Neural cell (in vitro differentiated cells): ENCODE measurements at regions not wholly inside any gene's neighbourhood (a gene's known extent, or its start where the extent isn't known, plus 50 kb on each side); places are given as distances from the start of the nearest gene placed in this dataset.

Experiments used
- H2AFZ ChIP-seq: fragments of 200-600, 300-800 bp; sonication (generic), shearing (Covaris generic); 2 replicates; pipeline ENCODE4 v1.6.0; 2014; ENCODE audit warnings: low read depth, mild to moderate bottlenecking, antibody characterized with exemption, low read length, moderate library complexity
- H3F3A ChIP-seq: fragments of 200-600 bp; shearing (Covaris generic); 2 replicates; pipeline ENCODE4 v1.6.1; 2016; ENCODE audit warnings: mild to moderate bottlenecking, moderate library complexity, mixed read lengths, antibody characterized with exemption, low read length; ENCODE audit not compliant: insufficient read depth, poor library complexity, severe bottlenecking
- H3K27ac ChIP-seq: fragments of 200-600, 300-800 bp; sonication (generic), shearing (Covaris generic); 2 replicates; pipeline ENCODE4 v1.5.1; 2014; ENCODE audit warnings: mild to moderate bottlenecking, low read length, moderate library complexity
- H3K27me3 ChIP-seq: fragments of 300-800, 200-600 bp; sonication (generic), shearing (Covaris generic); 2 replicates; pipeline ENCODE4 v1.6.0; 2014; ENCODE audit warnings: mild to moderate bottlenecking, low read depth, low read length, moderate library complexity; ENCODE audit not compliant: insufficient read depth
- H3K36me3 ChIP-seq: fragments of 300-800, 200-600 bp; sonication (generic), shearing (Covaris generic); 2 replicates; pipeline ENCODE4 v1.5.1; 2014; ENCODE audit warnings: mild to moderate bottlenecking, antibody characterized with exemption, low read length, moderate library complexity; ENCODE audit not compliant: insufficient read depth
- H3K4me2 ChIP-seq: fragments of 300-800, 200-600 bp; sonication (generic), shearing (Covaris generic); 2 replicates; pipeline ENCODE4 v1.6.0; 2014; ENCODE audit warnings: mild to moderate bottlenecking, low read length
- H3K4me3 ChIP-seq: fragments of 300-800, 200-600 bp; sonication (generic), shearing (Covaris generic); 2 replicates; pipeline ENCODE4 v1.5.1; 2014; ENCODE audit warnings: mild to moderate bottlenecking, low read length, moderate library complexity
- H3K79me2 ChIP-seq: fragments of 200-600 bp; shearing (Covaris generic); replicated peaks from 2 replicates; pipeline ENCODE4 v1.6.0; 2014; ENCODE audit warnings: mild to moderate bottlenecking, low read length, moderate library complexity; ENCODE audit not compliant: insufficient read depth
- H3K9ac ChIP-seq: fragments of 300-800, 200-600 bp; sonication (generic), shearing (Covaris generic); 2 replicates; pipeline ENCODE4 v1.6.1; 2016; ENCODE audit warnings: mild to moderate bottlenecking, low read length, mixed read lengths
- H3K9me2 ChIP-seq: fragments of 200-600 bp; shearing (Covaris generic); 2 replicates; pipeline ENCODE4 v1.6.1; 2016; ENCODE audit warnings: mild to moderate bottlenecking, low read length, mixed read lengths; ENCODE audit not compliant: insufficient read depth
- H3K9me3 ChIP-seq: fragments of 200-600, 300-800 bp; sonication (generic), shearing (Covaris generic); 2 replicates; pipeline ENCODE4 v1.6.1; 2016; ENCODE audit warnings: mild to moderate bottlenecking, mixed run types, low read length, moderate library complexity, mixed read lengths
- H4K20me1 ChIP-seq: fragments of 200-600 bp; shearing (Covaris generic); 2 replicates; pipeline ENCODE4 v1.6.1; 2016; ENCODE audit warnings: mild to moderate bottlenecking, mixed run types; ENCODE audit not compliant: insufficient read depth
- EP300 ChIP-seq: fragments of 450-650 bp; conservative IDR thresholded peaks from 2 replicates; pipeline ENCODE4 v1.6.1; 2014; ENCODE audit warnings: antibody characterized with exemption, mild to moderate bottlenecking, moderate library complexity; ENCODE audit not compliant: poor library complexity, severe bottlenecking
- EZH2 ChIP-seq: fragments of 200-600, 300-800 bp; shearing (Covaris generic), sonication (generic); IDR thresholded peaks from 2 replicates; pipeline ENCODE4 v1.6.1; 2014; ENCODE audit warnings: antibody characterized with exemption, low read length, borderline replicate concordance, mild to moderate bottlenecking; ENCODE audit not compliant: insufficient read depth, poor library complexity, severe bottlenecking
- MXI1 ChIP-seq: fragments of 450-650 bp; conservative IDR thresholded peaks from 2 replicates; pipeline ENCODE4 v1.6.1; 2014; ENCODE audit warnings: antibody characterized with exemption, mild to moderate bottlenecking; ENCODE audit not compliant: poor library complexity, severe bottlenecking
- POLR2AphosphoS5 ChIP-seq: IDR thresholded peaks from 2 replicates; pipeline ENCODE4 v1.6.1; 2012
- RAD21 ChIP-seq: fragments of 450-650 bp; conservative IDR thresholded peaks from 2 replicates; pipeline ENCODE4 v1.6.1; 2014; ENCODE audit warnings: antibody characterized with exemption, mild to moderate bottlenecking, moderate library complexity
- SMC3 ChIP-seq: fragments of 450-650 bp; conservative IDR thresholded peaks from 2 replicates; pipeline ENCODE4 v1.6.1; 2014; ENCODE audit warnings: antibody characterized with exemption, mild to moderate bottlenecking, moderate library complexity; ENCODE audit not compliant: poor library complexity
- TAF1 ChIP-seq: IDR thresholded peaks from 2 replicates; pipeline ENCODE4 v1.6.1; 2012; ENCODE audit warnings: low read depth
- TF ChIP-seq, protein P1 (sequence below): fragments of 450-650 bp; IDR thresholded peaks from 2 replicates; pipeline ENCODE4 v1.5.1; 2014; ENCODE audit warnings: antibody characterized with exemption, mild to moderate bottlenecking, moderate library complexity; ENCODE audit not compliant: poor library complexity, severe bottlenecking
- TF ChIP-seq, protein P2 (sequence below): IDR thresholded peaks from 2 replicates; pipeline ENCODE4 v1.6.1; 2012; ENCODE audit warnings: borderline replicate concordance

DNA sequence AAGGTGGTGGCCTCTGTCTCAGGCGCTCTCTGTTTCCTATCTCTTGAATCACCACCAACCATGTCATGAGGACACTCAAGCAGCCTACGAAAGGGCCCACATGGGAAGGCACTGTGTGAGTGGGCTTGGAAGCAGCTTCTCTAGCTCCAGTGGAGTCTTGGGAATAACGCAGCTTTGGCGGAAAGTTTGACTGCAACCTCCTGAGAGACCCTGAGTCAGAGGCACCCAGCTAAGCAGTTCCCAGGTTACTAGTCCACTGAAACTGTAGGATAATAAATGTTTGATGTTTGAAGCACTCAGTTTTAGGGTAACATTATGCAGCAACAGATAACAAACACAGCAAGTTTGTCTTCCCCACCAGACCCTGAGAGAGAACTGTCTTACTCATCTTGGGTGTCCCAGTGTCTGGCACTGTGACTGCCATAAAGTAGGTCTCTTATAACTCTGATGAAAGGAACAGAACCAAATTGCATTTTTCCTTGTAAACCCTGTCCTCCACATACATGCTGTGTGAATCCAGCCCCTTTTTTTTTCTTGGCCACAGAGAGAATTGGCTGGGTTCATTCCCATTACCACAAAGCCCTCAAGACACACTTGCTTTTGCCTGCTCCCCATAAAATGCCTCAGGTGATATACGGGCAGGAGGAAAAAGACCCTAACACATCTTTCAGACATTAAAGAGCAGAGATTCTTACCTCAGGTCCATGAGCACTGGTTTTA, 185.5 kb downstream of the ZNF365 start:
- Histone ChIP-seq H3K4me2 (no peak overlapping the region), H3K9ac (no peak overlapping the region)
- TF ChIP-seq POLR2AphosphoS5 (no peak), TAF1 (no peak), SMC3 (no peak), MXI1 (no peak), EP300 (no peak), EZH2 (no peak)
- TF ChIP-seq, protein P1, sequence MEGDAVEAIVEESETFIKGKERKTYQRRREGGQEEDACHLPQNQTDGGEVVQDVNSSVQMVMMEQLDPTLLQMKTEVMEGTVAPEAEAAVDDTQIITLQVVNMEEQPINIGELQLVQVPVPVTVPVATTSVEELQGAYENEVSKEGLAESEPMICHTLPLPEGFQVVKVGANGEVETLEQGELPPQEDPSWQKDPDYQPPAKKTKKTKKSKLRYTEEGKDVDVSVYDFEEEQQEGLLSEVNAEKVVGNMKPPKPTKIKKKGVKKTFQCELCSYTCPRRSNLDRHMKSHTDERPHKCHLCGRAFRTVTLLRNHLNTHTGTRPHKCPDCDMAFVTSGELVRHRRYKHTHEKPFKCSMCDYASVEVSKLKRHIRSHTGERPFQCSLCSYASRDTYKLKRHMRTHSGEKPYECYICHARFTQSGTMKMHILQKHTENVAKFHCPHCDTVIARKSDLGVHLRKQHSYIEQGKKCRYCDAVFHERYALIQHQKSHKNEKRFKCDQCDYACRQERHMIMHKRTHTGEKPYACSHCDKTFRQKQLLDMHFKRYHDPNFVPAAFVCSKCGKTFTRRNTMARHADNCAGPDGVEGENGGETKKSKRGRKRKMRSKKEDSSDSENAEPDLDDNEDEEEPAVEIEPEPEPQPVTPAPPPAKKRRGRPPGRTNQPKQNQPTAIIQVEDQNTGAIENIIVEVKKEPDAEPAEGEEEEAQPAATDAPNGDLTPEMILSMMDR, result no peak
- TF ChIP-seq, protein P2, sequence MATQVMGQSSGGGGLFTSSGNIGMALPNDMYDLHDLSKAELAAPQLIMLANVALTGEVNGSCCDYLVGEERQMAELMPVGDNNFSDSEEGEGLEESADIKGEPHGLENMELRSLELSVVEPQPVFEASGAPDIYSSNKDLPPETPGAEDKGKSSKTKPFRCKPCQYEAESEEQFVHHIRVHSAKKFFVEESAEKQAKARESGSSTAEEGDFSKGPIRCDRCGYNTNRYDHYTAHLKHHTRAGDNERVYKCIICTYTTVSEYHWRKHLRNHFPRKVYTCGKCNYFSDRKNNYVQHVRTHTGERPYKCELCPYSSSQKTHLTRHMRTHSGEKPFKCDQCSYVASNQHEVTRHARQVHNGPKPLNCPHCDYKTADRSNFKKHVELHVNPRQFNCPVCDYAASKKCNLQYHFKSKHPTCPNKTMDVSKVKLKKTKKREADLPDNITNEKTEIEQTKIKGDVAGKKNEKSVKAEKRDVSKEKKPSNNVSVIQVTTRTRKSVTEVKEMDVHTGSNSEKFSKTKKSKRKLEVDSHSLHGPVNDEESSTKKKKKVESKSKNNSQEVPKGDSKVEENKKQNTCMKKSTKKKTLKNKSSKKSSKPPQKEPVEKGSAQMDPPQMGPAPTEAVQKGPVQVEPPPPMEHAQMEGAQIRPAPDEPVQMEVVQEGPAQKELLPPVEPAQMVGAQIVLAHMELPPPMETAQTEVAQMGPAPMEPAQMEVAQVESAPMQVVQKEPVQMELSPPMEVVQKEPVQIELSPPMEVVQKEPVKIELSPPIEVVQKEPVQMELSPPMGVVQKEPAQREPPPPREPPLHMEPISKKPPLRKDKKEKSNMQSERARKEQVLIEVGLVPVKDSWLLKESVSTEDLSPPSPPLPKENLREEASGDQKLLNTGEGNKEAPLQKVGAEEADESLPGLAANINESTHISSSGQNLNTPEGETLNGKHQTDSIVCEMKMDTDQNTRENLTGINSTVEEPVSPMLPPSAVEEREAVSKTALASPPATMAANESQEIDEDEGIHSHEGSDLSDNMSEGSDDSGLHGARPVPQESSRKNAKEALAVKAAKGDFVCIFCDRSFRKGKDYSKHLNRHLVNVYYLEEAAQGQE, result no peak

DNA sequence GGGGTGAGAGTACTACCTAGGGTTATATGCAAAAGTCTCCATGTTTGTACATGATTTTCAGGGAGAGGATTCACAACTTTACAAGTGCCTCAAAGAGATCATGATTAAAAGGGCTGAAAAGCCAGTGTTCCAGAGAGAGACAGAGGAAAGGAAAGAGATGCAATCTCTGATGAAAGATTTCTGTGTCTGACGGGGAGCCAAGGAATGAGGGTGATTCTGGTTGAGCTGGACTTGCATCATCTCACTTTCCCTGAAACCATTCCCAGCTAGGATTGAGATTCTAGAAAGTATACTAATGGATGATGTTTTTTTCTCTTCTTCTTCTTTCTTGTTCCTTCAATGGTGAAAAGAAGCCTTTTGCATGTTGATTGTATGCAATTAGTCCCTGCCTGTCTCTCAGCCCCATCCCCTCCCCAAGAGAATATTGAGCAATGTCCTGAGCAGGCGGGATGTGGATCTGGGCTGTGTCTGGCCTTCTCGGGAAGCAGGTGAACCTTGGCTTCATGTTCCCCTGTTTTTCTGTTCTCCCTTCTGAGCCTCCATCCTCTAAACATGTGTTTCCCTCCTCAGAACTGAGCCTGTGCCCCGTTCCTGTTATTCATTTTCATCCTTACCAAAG, 186.1 kb downstream of the ZNF365 start:
- TF ChIP-seq EP300, result no peak
- TF ChIP-seq, protein P2, result no peak
- TF ChIP-seq SMC3, result no peak
- TF ChIP-seq POLR2AphosphoS5, result no peak
- TF ChIP-seq TAF1, result no peak
- TF ChIP-seq, protein P1, result no peak
- no peak for TF ChIP-seq EZH2
- TF ChIP-seq RAD21, result no peak
- no peak for TF ChIP-seq MXI1
- no peak overlapping the region for H3K27ac ChIP-seq
- H3K9ac ChIP-seq, result no peak overlapping the region
- H3K4me2 ChIP-seq, result no peak overlapping the region
- H3K36me3 ChIP-seq, result no peaks in the 10 kb centered on the region
- H3F3A ChIP-seq, result no peaks in the 10 kb centered on the region
- H3K9me2 ChIP-seq, result no peaks in the 10 kb centered on the region
- no peak overlapping the region for H2AFZ ChIP-seq
- no peaks in the 10 kb centered on the region for H3K27me3 ChIP-seq
- no peaks in the 10 kb centered on the region for H4K20me1 ChIP-seq
- H3K4me3 ChIP-seq, result no peak overlapping the region
- H3K9me3 ChIP-seq, result no peaks in the 10 kb centered on the region
- no peaks in the 10 kb centered on the region for H3K79me2 ChIP-seq

More for the DNA sequence above, 185.5 kb downstream of the ZNF365 start:
- Histone ChIP-seq H4K20me1 (no peaks in the 10 kb centered on the region), H3F3A (no peaks in the 10 kb centered on the region), H3K27ac (no peak overlapping the region), H3K79me2 (no peaks in the 10 kb centered on the region), H3K27me3 (no peaks in the 10 kb centered on the region), H3K9me2 (no peaks in the 10 kb centered on the region), H2AFZ (no peak overlapping the region), H3K4me3 (no peak overlapping the region), H3K36me3 (no peaks in the 10 kb centered on the region), H3K9me3 (no peaks in the 10 kb centered on the region)
